Smooth muscle cell (in vitro differentiated cells): ENCODE measurements at regions not wholly inside any gene's neighbourhood (a gene's known extent, or its start where the extent isn't known, plus 50 kb on each side); places are given as distances from the start of the nearest gene placed in this dataset.

ENCODE experiments used
- DNase-seq: peaks from one replicate; lab custom pipeline; 2025; ENCODE audit not compliant: unreplicated experiment; lab: John Stamatoyannopoulos, UW
- H2AFZ ChIP-seq: fragments of 200-600 bp; sonication (generic); 2 replicates; pipeline ENCODE4 v1.6.0; 2016; ENCODE audit warnings: antibody characterized with exemption, low read depth, mild to moderate bottlenecking
- H3F3A ChIP-seq: fragments of 200-600 bp; sonication (generic); 2 replicates; pipeline ENCODE4 v1.6.0; 2017; ENCODE audit warnings: antibody characterized with exemption, low read depth
- H3K27ac ChIP-seq: fragments of 200-600 bp; sonication (generic); 2 replicates; pipeline ENCODE4 v1.5.1; 2016; ENCODE audit warnings: low read depth, mild to moderate bottlenecking
- H3K27me3 ChIP-seq: fragments of 200-600 bp; sonication (generic); 2 replicates; pipeline ENCODE4 v1.6.1; 2016; ENCODE audit warnings: low read depth, mild to moderate bottlenecking
- H3K36me3 ChIP-seq: fragments of 200-600 bp; sonication (generic); 2 replicates; pipeline ENCODE4 v1.5.1; 2016; ENCODE audit warnings: low read depth
- H3K4me1 ChIP-seq: fragments of 200-600 bp; sonication (generic); 2 replicates; pipeline ENCODE4 v1.5.1; 2016; ENCODE audit warnings: low read depth
- H3K4me2 ChIP-seq: fragments of 200-600 bp; sonication (generic); 2 replicates; pipeline ENCODE4 v1.6.0; 2016; ENCODE audit warnings: mild to moderate bottlenecking
- H3K4me3 ChIP-seq: fragments of 200-600 bp; sonication (generic); 2 replicates; pipeline ENCODE4 v1.5.1; 2016; ENCODE audit warnings: mild to moderate bottlenecking
- H3K79me2 ChIP-seq: fragments of 200-600 bp; sonication (generic); 2 replicates; pipeline ENCODE4 v1.6.0; 2016; ENCODE audit warnings: low read depth, mild to moderate bottlenecking
- H3K9ac ChIP-seq: fragments of 200-600 bp; sonication (generic); 2 replicates; pipeline ENCODE4 v1.6.0; 2016; ENCODE audit warnings: low read depth
- H3K9me3 ChIP-seq: fragments of 200-600 bp; sonication (generic); replicated peaks from 2 replicates; pipeline ENCODE4 v1.5.1; 2016; ENCODE audit warnings: low read depth
- H4K20me1 ChIP-seq: fragments of 200-600 bp; sonication (generic); 2 replicates; pipeline ENCODE4 v1.6.0; 2016; ENCODE audit warnings: low read depth
- WGBS: methylation state at CpG from one replicate; pipeline ENCODE4 v1.1.7; 2016; ENCODE audit warnings: low lambda C conversion rate; 5-methylcytosine and 5-hydroxymethylcytosine counted together
- TF ChIP-seq, protein P1 (sequence below): fragments of 200-600 bp; sonication (generic); IDR thresholded peaks from 2 replicates; pipeline ENCODE4 v1.5.1; 2017; ENCODE audit warnings: borderline replicate concordance, mild to moderate bottlenecking, antibody characterized with exemption; ENCODE audit not compliant: insufficient read depth, poor library complexity, severe bottlenecking

DNA sequence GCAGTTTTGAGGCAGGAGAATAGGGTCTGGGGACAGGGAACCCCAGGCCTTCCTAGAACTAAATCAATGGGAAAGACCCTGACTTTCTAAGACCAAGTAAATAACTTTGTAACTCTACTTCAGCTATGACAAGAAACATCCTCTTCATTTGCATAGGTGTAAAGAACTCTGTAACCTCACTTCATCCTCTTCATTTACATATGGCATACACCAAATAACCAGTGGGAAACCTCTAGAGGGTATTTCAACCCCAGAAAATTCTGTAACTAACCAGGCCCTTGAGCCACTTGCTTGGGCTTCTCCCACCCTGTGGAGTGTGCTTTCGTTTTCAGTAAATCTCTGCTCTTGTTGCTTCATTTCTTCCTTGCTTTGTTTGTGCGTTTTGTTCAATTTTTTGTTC lies 495.6 kb downstream of the SIPA1L2 start:
- Histone ChIP-seq H3K27ac (no peak overlapping the region), H3K9me3 (no peaks in the 10 kb centered on the region), H3K9ac (no peak overlapping the region), H3K79me2 (no peaks in the 10 kb centered on the region), H3K4me1 (peaks cover 15% of the 10 kb centered on the region), H3F3A (no peaks in the 10 kb centered on the region), H2AFZ (no peak overlapping the region), H3K4me2 (no peak overlapping the region), H4K20me1 (no peaks in the 10 kb centered on the region), H3K36me3 (no peaks in the 10 kb centered on the region), H3K27me3 (no peaks in the 10 kb centered on the region), H3K4me3 (no peak overlapping the region)
- TF ChIP-seq, protein P1, sequence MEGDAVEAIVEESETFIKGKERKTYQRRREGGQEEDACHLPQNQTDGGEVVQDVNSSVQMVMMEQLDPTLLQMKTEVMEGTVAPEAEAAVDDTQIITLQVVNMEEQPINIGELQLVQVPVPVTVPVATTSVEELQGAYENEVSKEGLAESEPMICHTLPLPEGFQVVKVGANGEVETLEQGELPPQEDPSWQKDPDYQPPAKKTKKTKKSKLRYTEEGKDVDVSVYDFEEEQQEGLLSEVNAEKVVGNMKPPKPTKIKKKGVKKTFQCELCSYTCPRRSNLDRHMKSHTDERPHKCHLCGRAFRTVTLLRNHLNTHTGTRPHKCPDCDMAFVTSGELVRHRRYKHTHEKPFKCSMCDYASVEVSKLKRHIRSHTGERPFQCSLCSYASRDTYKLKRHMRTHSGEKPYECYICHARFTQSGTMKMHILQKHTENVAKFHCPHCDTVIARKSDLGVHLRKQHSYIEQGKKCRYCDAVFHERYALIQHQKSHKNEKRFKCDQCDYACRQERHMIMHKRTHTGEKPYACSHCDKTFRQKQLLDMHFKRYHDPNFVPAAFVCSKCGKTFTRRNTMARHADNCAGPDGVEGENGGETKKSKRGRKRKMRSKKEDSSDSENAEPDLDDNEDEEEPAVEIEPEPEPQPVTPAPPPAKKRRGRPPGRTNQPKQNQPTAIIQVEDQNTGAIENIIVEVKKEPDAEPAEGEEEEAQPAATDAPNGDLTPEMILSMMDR: no peak
- WGBS: 97% methylated on average over 2 of the region's 2 CpGs
- no peak for DNase-seq

GRCh38 chr1:232132572-232132971 lies 497.4 kb downstream of the SIPA1L2 start:
- no peak for DNase-seq
- TF ChIP-seq, protein P1: no peak

DNA sequence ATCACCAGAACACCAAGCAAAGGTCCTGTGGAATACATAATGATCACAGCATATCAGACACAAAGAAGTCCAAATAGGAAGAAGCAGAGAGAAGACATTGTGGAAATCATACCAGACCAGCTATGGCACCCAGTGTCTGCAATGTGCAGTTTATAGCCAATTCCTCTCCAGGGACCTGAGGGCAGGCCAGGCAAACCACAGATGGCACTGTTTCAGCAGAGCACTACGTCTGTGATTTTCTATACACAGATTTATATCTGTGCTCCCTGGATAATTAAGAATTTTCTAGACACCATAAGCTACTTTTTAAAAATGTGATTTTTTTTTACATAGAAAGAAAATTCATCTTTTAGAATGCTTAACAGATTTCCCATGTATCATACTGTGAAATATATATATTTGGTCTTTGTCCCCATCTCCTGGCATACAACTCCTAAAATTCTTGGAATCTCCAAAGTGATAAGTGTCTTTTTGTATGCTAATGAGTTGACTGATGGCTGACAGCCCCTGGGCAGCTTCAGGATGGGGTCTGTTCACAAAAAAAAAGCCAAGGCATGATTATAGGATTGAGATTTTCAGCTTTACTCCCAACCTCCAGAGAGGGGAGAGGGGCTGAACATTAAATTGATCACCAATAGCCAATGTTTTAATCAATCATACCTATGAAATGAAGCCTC lies 498.1 kb downstream of the SIPA1L2 start:
- H3K4me1 ChIP-seq: peaks cover 20% of the 10 kb centered on the region
- no peak overlapping the region for H3K27ac ChIP-seq
- DNase-seq: no peak
- H3K79me2 ChIP-seq: no peaks in the 10 kb centered on the region
- H3K4me2 ChIP-seq: no peak overlapping the region
- no peaks in the 10 kb centered on the region for H3K36me3 ChIP-seq
- H2AFZ ChIP-seq: no peak overlapping the region
- H3K9ac ChIP-seq: no peak overlapping the region
- H3K9me3 ChIP-seq: no peaks in the 10 kb centered on the region
- TF ChIP-seq, protein P1: no peak
- H3K27me3 ChIP-seq: no peaks in the 10 kb centered on the region
- 59% methylated on average over 1 of the region's 1 CpG for WGBS
- H4K20me1 ChIP-seq: no peaks in the 10 kb centered on the region
- no peaks in the 10 kb centered on the region for H3F3A ChIP-seq
- no peak overlapping the region for H3K4me3 ChIP-seq

More at GRCh38 chr1:232132572-232132971, 497.4 kb downstream of the SIPA1L2 start:
- no peaks in the 10 kb centered on the region for H3F3A ChIP-seq
- no peaks in the 10 kb centered on the region for H3K79me2 ChIP-seq
- H2AFZ ChIP-seq: no peak overlapping the region
- no peaks in the 10 kb centered on the region for H3K9me3 ChIP-seq
- H3K27ac ChIP-seq: no peak overlapping the region
- H3K27me3 ChIP-seq: no peaks in the 10 kb centered on the region
- H3K36me3 ChIP-seq: no peaks in the 10 kb centered on the region
- no peak overlapping the region for H3K9ac ChIP-seq
- WGBS: 88% methylated on average over 1 of the region's 1 CpG
- no peaks in the 10 kb centered on the region for H4K20me1 ChIP-seq
- H3K4me3 ChIP-seq: no peak overlapping the region
- no peak overlapping the region for H3K4me2 ChIP-seq
- peaks cover 16% of the 10 kb centered on the region for H3K4me1 ChIP-seq
